Spleen (tissue), 11 donors: ENCODE measurements at regions not wholly inside any gene's neighbourhood (a gene's known extent, or its start where the extent isn't known, plus 50 kb on each side); places are given as distances from the start of the nearest gene placed in this dataset.

Experiments used
- DNase-seq: peaks from one replicate; pipeline ENCODE4 v3.0.0-alpha.2; 2020
- H3K27ac ChIP-seq, 8 donors: fragments of 200-600 bp; sonication (generic) in 7 of 8; 1 replicate in 4 of 8; 2 replicates in 4 of 8; pipeline versions ENCODE4 v1.5.0 to v1.8.0; 2016 to 2021; ENCODE audit warnings: inconsistent platforms in 4 of 8, mild to moderate bottlenecking in 4 of 8, moderate library complexity in 1 of 8
- H3K27me3 ChIP-seq, 7 donors: fragments of 200-600 bp; sonication (generic) in 6 of 7; replicated peaks in 1 of 7; 1 replicate in 4 of 7; 2 replicates in 3 of 7; pipeline versions ENCODE4 v1.5.0 to v1.8.0; 2016 to 2021; ENCODE audit warnings: inconsistent platforms in 3 of 7, mild to moderate bottlenecking in 1 of 7
- H3K36me3 ChIP-seq, 6 donors: fragments of 200-600 bp; sonication (generic) in 5 of 6; 1 replicate in 4 of 6; 2 replicates in 2 of 6; pipeline versions ENCODE4 v1.5.0 to v1.8.0; 2016 to 2021; ENCODE audit warnings: inconsistent platforms in 2 of 6
- H3K4me1 ChIP-seq, 6 donors: fragments of 200-600 bp; sonication (generic) in 5 of 6; 1 replicate in 3 of 6; 2 replicates in 3 of 6; pipeline versions ENCODE4 v1.5.0 to v1.8.0; 2016 to 2021; ENCODE audit warnings: inconsistent platforms in 3 of 6
- H3K4me3 ChIP-seq, 8 donors: fragments of 200-600 bp; sonication (generic) in 7 of 8; 1 replicate in 4 of 8; 2 replicates in 4 of 8; pipeline versions ENCODE4 v1.5.0 to v1.8.0; 2016 to 2021; ENCODE audit warnings: inconsistent platforms in 4 of 8, mild to moderate bottlenecking in 4 of 8, moderate library complexity in 2 of 8
- H3K9me3 ChIP-seq, 8 donors: fragments of 200-600 bp; sonication (generic) in 7 of 8; 1 replicate in 4 of 8; 2 replicates in 4 of 8; pipeline versions ENCODE4 v1.5.0 to v1.8.0; 2016 to 2021; ENCODE audit warnings: inconsistent platforms in 4 of 8
- CTCF ChIP-seq, 11 experiments: fragments of 200-600 bp in 7 of 11; fragments of 450-650 bp in 4 of 11; sonication (generic) in 4 of 11; IDR thresholded peaks in 8 of 11; conservative IDR thresholded peaks in 3 of 11; 1 replicate in 7 of 11; 2 replicates in 4 of 11; pipeline versions ENCODE4 v1.4.0 to v1.8.0; 2016 to 2021; ENCODE audit warnings: antibody characterized with exemption in 11 of 11, inconsistent platforms in 4 of 11, mild to moderate bottlenecking in 1 of 11
- POLR2A ChIP-seq, 3 donors: fragments of 450-650 bp; IDR thresholded peaks; one replicate each; pipeline ENCODE4 v1.5.1; 2017; ENCODE audit warnings: antibody characterized with exemption in 3 of 3, mild to moderate bottlenecking in 1 of 3
- POLR2AphosphoS5 ChIP-seq, 3 donors: sonication (generic); formaldehyde crosslinking; IDR thresholded peaks; one replicate each; pipeline ENCODE4 v1.5.1; 2017; ENCODE audit warnings: antibody characterized with exemption in 3 of 3
- WGBS, 5 donors: extraction: QIAGEN DNeasy Blood & Tissue Kit in 3 of 5; methylation state at CpG; one replicate each; pipeline versions ENCODE4 v1.1.5 to v1.1.7; 2013 to 2018; 5-methylcytosine and 5-hydroxymethylcytosine counted together
- intact Hi-C: fragments of 100-400 bp; cut with DNase I; formaldehyde crosslinking; loops from one replicate; pipeline ENCODE4 v1.15.0; 2023; ENCODE audit warnings: low total_unique reads
- donor health status: healthy with polysubstance abuse.
- donor health status: DM: no; HTN: no; CAD: no; lungs with moderate emphysema.
- donor health status: DM: no; HTN: no; CAD: no.
- donor health status: Bipolar disorder and iron deficiency.
- donor health status: healthy.
- donor health status: DM: no; HTN: no; CAD: no.
- donor health status: DM: yes; HTN: yes; CAD: no.

DNA sequence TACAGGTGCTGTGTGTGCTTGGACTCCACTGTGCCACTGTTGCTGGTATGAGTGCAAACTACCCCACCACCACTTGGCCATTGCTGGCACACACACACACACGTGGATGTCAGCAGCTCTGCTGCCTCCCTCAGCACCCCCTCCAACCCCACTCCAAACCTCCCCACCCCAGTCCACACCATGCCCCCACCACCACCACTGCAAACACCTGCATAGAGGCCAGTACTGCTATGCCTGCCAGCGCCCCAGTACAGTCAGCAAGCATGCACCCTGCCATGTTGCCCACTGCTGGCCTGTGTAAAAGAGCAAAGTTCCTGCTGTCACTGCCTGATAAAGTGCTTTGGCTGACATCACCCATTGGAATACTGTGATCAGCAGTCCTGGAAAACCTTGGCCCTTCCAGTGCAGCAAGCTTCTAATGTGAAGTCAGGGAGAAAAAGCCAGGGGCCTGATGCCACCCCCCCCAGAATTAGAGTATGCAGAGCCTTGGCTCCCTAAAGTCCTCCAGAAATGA lies 519.2 kb upstream of the PCDH15 start:
- DNase-seq = no peak
- Histone ChIP-seq H3K27me3 (no peaks in the 10 kb centered on the region), H3K27ac (no peak overlapping the region), H3K9me3 (peaks cover 0 to 43% (median 22%) of the 10 kb centered on the region in 8 donors), H3K4me1 (no peaks in the 10 kb centered on the region), H3K4me3 (no peak overlapping the region), H3K36me3 (no peaks in the 10 kb centered on the region)
- TF ChIP-seq POLR2A (IDR thresholded peaks at IDR 0.05) = no peak
- no peak for TF ChIP-seq CTCF (IDR thresholded peaks at IDR 0.05 in 8 of 11, conservative IDR thresholded peaks at IDR 0.05 in 3 of 11)
- TF ChIP-seq POLR2AphosphoS5 (IDR thresholded peaks at IDR 0.05) = no peak
- WGBS, 5 donors = 72 to 88% (median 79%) methylated on average over 2 of the region's 2 CpGs
- intact Hi-C loops = no loop called here

- 83 to 91% (median 84%) methylated on average over 4 of the region's 4 CpGs for WGBS, 5 donors
Observed at GRCh38 chr10:55311848-55312635, 511.0 kb upstream of the PCDH15 start.

DNA sequence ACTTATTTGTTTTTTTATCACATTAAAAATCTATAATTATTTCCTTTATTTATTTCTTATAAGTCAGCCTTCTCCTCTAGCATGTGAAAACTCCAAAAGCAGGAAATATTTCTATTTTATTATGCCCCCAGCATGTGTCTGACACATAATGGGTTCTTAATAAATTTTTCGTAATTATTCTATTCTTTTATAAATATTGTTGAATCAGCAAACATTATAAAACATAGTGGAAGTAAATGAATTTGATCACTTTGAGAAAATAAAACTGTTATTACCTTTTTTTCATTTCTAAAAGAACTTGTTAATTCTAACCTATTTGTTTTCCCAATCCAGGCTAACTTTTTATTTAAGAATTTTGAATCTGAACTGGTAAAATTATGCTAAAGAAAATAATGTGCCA lies 509.1 kb upstream of the PCDH15 start:
- WGBS, 5 donors = 82 to 89% (median 83%) methylated on average over 1 of the region's 1 CpG
- no peaks in the 10 kb centered on the region for H3K9me3 ChIP-seq
- no peak for DNase-seq
- no peak overlapping the region for H3K27ac ChIP-seq
- no peak for TF ChIP-seq POLR2A (IDR thresholded peaks at IDR 0.05)
- TF ChIP-seq POLR2AphosphoS5 (IDR thresholded peaks at IDR 0.05) = no peak
- TF ChIP-seq CTCF (IDR thresholded peaks at IDR 0.05 in 8 of 11, conservative IDR thresholded peaks at IDR 0.05 in 3 of 11) = no peak
- no peaks in the 10 kb centered on the region for H3K4me1 ChIP-seq
- H3K4me3 ChIP-seq = no peak overlapping the region
- no peaks in the 10 kb centered on the region for H3K27me3 ChIP-seq
- no peaks in the 10 kb centered on the region for H3K36me3 ChIP-seq
- intact Hi-C loops = no loop called here

More at GRCh38 chr10:55311848-55312635, 511.0 kb upstream of the PCDH15 start:
- TF ChIP-seq POLR2A (IDR thresholded peaks at IDR 0.05) (no peak), CTCF (IDR thresholded peaks at IDR 0.05 in 8 of 11, conservative IDR thresholded peaks at IDR 0.05 in 3 of 11) (no peak)
- Histone ChIP-seq H3K9me3 (no peaks in the 10 kb centered on the region), H3K36me3 (no peaks in the 10 kb centered on the region), H3K4me1 (no peaks in the 10 kb centered on the region), H3K27me3 (no peaks in the 10 kb centered on the region), H3K4me3 (no peak overlapping the region), H3K27ac (no peak overlapping the region)
- no peak for DNase-seq
- intact Hi-C loops = no loop called here

GRCh38 chr10:55305285-55305684 lies 504.3 kb upstream of the PCDH15 start:
- H3K4me1 ChIP-seq = no peaks in the 10 kb centered on the region
- no peaks in the 10 kb centered on the region for H3K36me3 ChIP-seq
- no peaks in the 10 kb centered on the region for H3K27me3 ChIP-seq
- TF ChIP-seq POLR2A (IDR thresholded peaks at IDR 0.05) (no peak), CTCF (IDR thresholded peaks at IDR 0.05 in 8 of 11, conservative IDR thresholded peaks at IDR 0.05 in 3 of 11) (no peak)
- H3K9me3 ChIP-seq = no peaks in the 10 kb centered on the region
- DNase-seq = no peak
- H3K4me3 ChIP-seq = no peak overlapping the region
- intact Hi-C loops = no loop called here
- H3K27ac ChIP-seq = no peak overlapping the region
